ENCODE measurements at regions not wholly inside any gene's neighbourhood (a gene's known extent, or its start where the extent isn't known, plus 50 kb on each side); places are given as distances from the start of the nearest gene placed in this dataset.

GRCh38 chr3:66838704-66839103, 159.4 kb upstream of the KBTBD8 start:
- TF ChIP-seq CTCF (IDR thresholded peaks at IDR 0.05): no peak
- no peak for TF ChIP-seq POLR2A (IDR thresholded peaks at IDR 0.05)
